ENCODE measurements at regions not wholly inside any gene's neighbourhood (a gene's known extent, or its start where the extent isn't known, plus 50 kb on each side); places are given as distances from the start of the nearest gene placed in this dataset.

- no peak for DNase-seq
Observed at GRCh38 chr15:69628256-69629093, 175.9 kb downstream of the RPLP1 start.

- DNase-seq, result no peak
Observed at GRCh38 chr15:69629631-69630161, 177.1 kb downstream of the RPLP1 start.

GRCh38 chr15:69631005-69631404, 178.4 kb downstream of the RPLP1 start:
- DNase-seq, result no peak

- DNase-seq, result no peak
Observed at GRCh38 chr15:69631978-69632377, 179.4 kb downstream of the RPLP1 start.

DNA sequence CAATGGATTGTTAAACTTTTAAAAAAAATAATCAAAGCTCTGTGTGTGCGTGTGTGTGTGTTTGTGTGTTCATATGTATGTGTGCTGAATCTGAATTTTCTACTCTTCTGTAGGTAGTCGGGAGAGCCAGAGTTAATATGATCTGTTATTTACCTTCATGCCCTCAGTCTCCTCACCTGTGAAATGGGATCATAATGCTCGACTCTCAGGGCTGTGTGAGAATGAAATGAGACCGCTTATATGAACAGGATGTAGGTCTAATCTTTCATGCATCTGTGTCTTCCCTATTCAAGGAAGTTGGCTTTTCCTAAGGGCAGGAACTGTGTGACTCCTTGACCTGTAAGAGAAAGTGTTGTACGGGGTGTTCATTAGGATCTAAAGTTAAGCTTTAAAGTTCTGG, 182.2 kb downstream of the RPLP1 start:
- no peak for DNase-seq

DNA sequence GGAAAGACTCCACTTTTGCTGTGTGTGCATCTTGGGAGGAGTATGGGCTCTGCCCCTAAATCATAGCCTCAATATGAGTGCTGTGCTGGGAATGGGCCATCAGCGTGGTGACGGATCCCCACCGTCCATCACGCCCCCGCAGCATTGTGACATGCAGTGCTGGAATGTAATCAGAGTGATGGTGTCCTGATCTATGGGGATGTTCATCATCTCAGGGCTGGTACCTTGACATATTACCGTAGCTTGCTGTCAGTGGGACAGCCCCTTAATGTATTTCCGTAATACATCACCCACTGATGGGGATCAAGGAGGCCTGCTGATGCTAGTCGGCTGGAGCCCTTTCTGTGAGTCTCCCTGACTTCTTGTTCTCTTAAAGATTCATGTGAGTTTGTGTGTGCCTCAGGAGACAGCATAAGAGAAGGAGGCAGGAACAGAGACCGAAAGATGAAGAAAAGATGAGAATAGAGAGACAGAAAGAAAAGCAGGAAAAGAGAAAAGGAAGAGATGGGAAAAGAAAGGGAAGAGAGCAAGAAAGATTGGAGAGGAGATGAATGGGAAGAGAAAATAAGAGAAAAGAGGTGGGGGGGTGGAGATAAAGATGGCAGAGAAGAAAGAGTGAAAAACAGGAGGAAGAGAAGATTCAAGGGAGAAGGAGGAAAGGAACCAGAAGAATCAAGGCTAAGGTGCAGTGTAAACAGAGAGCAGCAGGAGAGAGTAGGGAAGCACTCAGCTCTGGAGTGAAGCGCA, 183.7 kb downstream of the RPLP1 start:
- DNase-seq, result no peak

DNA sequence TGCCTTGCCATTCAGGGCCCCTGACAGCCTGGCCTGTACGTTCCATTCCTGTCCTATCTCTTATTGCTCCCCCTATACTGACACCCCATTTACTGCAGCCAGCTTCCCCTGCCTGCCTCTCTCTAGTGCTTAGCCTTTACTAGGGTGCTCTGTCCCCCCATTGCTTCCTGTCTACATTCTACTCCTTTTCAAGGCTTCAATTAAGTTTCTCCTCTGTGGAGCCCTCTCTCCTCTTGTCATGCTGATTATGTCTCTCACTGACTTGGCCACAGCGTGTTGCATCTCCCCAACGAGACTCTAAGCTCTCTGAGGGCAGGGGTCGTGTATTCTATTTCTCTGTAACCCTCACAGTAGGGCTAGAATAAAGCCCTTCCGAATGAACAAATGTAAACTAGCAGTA, 185.2 kb downstream of the RPLP1 start:
- DNase-seq, result no peak

GRCh38 chr15:69643476-69643875, 190.9 kb downstream of the RPLP1 start:
- no peak for DNase-seq

GRCh38 chr15:69643971-69644370, 191.4 kb downstream of the RPLP1 start:
- no peak for DNase-seq

- DNase-seq, result no peak
Observed at GRCh38 chr15:69644876-69645275, 192.3 kb downstream of the RPLP1 start.

- DNase-seq, result no peak
Observed at GRCh38 chr15:69647142-69647513, 194.5 kb downstream of the RPLP1 start.

GRCh38 chr15:69648212-69648611, 195.6 kb downstream of the RPLP1 start:
- DNase-seq, result no peak

DNA sequence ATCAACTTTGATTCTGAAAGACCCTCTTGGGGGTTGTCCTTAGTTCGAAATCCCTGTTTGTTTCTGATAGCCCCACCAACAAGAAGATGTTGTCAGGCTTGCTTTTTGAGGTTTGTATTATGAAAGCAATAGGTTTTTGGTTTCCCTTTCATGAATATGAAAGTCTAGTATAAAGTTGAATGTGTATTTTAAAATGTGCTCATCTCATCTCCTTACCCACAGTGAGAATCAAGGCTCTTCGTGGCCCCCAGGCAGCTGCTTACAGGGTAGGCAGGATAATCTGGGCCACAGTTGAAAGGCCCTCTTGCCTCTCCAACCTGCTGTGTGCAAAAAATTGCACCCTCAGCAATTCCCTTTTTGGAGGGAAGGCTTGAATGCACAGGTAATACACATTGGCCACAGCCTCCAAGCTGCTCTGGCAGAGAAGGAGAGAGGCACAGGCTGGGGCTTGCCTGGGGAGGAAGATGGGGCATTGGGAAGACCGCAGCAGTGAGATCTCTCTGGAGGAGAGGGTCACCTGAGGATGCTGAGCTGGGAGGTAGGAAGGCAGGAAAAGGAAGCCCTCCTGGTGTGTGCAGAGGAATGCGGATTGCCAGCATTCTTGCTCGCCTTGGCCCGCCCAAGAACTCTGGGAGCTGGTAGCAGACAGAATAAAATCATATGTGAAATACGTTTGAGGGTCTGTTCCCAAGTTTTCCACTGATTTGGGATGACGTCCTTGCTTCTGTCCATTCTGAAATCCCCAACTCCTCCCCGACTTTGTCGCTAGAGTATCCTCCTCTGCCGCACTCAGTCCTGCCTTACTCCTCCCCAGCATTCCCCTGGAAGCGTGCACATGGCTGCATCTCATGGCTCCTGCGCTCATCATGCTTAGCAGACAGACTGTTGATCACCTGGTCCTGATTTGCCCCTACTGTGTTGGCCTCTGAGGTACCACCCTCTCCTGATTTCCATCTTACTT, 196.4 kb downstream of the RPLP1 start:
- no peak for DNase-seq

DNA sequence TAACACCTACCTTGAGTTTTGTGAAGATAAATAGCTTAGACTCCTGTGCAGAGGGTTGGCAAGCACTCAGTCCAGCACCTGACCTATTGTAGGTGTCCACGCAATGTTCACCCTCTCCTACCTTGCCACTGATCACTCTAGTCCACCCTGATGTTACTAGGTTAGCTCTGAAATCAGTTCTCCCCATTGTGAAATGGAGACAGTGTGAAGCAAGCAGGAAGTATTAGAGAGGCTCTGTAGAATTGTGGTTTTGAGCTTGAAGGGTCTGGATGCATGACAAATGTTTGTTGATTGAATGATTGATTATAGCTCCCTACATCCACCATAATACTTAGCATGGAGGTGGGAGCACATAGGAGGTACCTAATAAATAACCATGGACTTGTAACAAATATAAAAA, 199.7 kb downstream of the RPLP1 start:
- no peak for DNase-seq

DNA sequence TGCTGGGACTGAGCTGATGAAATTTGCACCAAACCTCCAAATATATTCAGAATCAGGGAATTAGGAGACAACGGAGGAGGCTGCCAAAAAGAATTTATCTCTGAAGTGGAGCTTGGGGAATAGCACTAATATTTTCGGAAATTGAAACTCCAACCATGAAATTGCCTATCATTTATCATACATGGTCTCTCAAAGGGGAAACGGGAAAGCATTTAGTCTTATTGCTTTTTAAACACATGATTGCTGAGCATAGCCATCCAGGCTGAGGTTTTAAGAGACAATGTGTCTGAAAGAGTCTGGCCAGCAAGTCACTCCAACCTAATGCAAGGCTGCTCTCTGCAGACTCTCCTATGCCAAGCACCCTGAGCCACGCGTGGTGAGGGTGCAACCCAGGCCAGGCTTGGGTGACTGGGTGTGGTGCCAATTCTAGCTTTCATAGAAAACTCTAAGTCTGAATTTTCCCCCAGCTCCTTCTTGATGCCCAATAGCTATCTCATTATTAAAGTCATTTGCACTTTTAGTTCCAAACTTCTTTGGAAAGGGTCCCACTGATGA, 200.2 kb downstream of the RPLP1 start:
- DNase-seq, result no peak

DNA sequence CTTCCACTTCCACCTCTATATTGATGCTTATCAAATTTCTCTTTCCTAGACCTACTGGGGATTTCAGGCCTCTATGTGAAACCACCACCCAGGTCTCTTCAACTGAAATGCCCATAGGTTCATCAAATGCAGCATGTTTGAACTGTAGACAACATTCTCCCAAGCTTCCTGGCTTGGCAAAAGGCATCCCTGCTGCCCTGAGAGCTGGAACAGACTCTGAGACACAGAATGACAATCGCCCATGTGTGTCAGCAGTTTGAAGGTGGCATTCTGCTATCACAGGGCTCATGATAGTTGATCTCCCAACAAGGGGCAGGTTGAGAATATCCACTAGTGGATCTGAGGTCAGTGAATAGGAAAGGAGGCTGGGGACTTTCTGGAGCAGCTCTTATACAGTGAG, 200.7 kb downstream of the RPLP1 start:
- no peak for DNase-seq

DNA sequence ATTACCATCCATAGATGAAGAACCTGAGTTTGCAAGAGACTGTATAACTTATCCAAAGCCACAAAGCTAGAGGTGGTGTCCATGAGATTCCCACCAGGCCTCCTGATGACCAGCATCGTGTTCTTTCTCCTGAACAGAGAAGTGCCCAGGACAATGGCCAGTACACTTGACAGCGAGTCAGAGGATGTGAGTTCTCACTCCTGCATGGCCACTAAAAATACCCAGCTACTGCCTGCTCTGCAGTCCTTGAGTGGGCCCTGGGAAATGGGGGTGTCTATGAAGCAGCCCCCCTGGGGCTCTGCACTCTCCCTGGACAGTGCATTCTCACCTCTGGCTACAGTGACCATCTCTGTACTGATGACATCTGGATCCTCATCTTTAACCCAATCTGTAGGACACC, 201.2 kb downstream of the RPLP1 start:
- no peak for DNase-seq

GRCh38 chr15:69656271-69657030, 203.8 kb downstream of the RPLP1 start:
- DNase-seq, result no peak

DNA sequence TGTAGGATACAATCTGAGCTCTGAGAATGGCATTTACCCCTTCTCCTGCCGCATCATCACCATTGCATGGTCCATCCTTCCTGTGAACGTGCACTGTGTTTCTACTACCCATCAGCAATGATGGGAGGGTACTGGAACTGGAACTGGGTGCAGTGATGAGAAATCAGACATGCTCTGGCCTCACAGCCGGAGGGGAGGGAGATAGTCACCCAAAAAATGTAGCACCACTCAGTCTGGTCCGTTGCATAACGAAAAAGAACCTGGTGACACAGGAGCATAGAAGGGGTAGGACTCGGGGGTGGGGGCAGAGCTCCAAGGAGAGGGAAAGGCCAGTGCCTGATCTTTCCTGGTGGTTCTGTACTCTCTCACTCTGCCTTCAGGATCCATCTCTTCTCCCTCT, 205.0 kb downstream of the RPLP1 start:
- no peak for DNase-seq

GRCh38 chr15:69658411-69658945, 205.9 kb downstream of the RPLP1 start:
- DNase-seq, result no peak

DNA sequence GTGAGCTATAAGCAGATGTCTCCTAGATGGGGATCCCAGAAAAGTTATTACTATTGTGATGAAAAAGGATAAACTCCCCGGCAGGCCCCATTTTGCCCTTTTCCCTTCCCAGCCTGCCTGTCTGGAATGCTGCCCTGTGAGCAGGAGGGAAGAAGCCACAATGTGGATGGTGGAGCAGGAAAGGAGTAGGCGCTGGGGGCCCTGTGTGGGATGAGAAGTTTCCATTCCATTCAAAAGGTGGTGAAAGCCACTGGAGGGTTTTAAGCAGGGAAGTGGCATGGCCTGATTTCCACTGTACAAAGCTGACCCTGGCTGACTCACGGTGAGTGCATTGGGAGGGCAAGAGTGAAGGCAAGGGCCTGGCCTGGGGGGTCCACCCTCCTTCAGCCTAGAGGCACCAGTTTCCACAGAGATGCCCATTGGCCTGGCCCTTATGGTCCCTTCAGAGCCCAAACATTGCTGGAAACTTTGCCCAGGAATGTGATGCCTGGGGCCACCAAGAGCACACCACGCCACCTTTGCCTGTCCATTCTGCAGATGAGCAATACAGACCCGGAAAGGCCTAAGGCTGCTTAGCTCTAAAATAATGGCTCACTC, 206.9 kb downstream of the RPLP1 start:
- DNase-seq, result no peak

Measured in NCI-H1930 (cell line).